ENCODE measurements at regions not wholly inside any gene's neighbourhood (a gene's known extent, or its start where the extent isn't known, plus 50 kb on each side); places are given as distances from the start of the nearest gene placed in this dataset.

DNA sequence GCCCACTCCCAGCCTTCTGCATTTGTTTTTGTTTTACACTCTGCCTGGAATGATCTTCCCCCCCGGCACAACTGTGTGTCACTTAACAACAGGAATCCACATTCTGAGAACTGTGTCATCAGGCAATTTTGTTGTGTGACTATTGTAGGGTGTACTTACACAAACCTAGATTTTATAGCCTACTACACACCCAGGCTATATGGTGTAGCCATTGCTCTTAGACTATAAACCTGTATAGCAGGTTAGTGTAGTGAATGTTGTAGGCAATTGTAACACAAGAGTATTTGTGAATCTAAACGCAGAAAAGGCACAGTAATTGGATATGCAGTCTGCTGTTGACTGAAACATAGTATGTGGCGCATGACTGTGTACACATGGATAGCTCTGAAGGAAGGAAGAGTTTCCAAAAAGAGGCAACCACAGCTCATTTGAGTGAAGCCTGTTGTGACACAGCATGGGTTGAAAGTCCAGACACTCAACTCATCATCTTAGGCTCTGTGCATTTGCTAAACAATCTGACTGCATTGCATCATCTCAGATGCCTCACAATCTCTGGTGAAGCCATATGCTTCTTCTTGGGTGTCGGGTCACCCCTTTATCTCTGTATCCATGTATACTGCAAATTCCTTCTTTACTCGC, 506.6 kb upstream of the SPHKAP start:
- no TSS peak for BruUV-seq (replicated peaks)
- Histone ChIP-seq H3K9me3 (ENCODE audit: control insufficient read depth, insufficient read depth, low read depth, low read length) (no peaks in the 10 kb centered on the region), H3K27ac (ENCODE audit: low read length) (no peak overlapping the region), H3K36me3 (ENCODE audit: control insufficient read depth, insufficient read depth, low read length) (no peaks in the 10 kb centered on the region), H3K4me1 (ENCODE audit: control insufficient read depth, insufficient read depth, low read length) (no peaks in the 10 kb centered on the region), H3K4me3 (ENCODE audit: low read depth in 2 of 2, low read length in 2 of 2) (no peak overlapping the region), H3K27me3 (ENCODE audit: control insufficient read depth, insufficient read depth, low read length) (no peaks in the 10 kb centered on the region)
- CTCF ChIA-PET = no interaction called here
- in situ Hi-C loops (cut with HindIII; ENCODE audit: low pct_unique_long_range_greater_than_20kb, low sequenced_read_pairs) (no loop called here), intact Hi-C loops (cut with micrococcal nuclease; ENCODE audit: unreplicated experiment) (no loop called here)
- TF ChIP-seq, protein P1, sequence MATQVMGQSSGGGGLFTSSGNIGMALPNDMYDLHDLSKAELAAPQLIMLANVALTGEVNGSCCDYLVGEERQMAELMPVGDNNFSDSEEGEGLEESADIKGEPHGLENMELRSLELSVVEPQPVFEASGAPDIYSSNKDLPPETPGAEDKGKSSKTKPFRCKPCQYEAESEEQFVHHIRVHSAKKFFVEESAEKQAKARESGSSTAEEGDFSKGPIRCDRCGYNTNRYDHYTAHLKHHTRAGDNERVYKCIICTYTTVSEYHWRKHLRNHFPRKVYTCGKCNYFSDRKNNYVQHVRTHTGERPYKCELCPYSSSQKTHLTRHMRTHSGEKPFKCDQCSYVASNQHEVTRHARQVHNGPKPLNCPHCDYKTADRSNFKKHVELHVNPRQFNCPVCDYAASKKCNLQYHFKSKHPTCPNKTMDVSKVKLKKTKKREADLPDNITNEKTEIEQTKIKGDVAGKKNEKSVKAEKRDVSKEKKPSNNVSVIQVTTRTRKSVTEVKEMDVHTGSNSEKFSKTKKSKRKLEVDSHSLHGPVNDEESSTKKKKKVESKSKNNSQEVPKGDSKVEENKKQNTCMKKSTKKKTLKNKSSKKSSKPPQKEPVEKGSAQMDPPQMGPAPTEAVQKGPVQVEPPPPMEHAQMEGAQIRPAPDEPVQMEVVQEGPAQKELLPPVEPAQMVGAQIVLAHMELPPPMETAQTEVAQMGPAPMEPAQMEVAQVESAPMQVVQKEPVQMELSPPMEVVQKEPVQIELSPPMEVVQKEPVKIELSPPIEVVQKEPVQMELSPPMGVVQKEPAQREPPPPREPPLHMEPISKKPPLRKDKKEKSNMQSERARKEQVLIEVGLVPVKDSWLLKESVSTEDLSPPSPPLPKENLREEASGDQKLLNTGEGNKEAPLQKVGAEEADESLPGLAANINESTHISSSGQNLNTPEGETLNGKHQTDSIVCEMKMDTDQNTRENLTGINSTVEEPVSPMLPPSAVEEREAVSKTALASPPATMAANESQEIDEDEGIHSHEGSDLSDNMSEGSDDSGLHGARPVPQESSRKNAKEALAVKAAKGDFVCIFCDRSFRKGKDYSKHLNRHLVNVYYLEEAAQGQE (IDR thresholded peaks at IDR 0.05; ENCODE audit: insufficient read depth in 1 of 2, low read depth in 2 of 2, low read length in 1 of 2) = no peak
- TF ChIP-seq CTCF (IDR thresholded peaks at IDR 0.05) = no peak
- TF ChIP-seq SIN3A (IDR thresholded peaks at IDR 0.05; ENCODE audit: borderline replicate concordance, insufficient read depth, low read depth, low read length) = no peak
- no peak for TF ChIP-seq POLR2AphosphoS5 (IDR thresholded peaks at IDR 0.05; ENCODE audit: low read depth, low read length)
- TF ChIP-seq TCF7L2 (IDR thresholded peaks at IDR 0.05; ENCODE audit: low read depth, low read length) = no peak
- DNase-seq (ENCODE audit: low read depth, low spot score) (no peak), ATAC-seq (no peak)
- POLR2A ChIA-PET = no interaction called here

DNA sequence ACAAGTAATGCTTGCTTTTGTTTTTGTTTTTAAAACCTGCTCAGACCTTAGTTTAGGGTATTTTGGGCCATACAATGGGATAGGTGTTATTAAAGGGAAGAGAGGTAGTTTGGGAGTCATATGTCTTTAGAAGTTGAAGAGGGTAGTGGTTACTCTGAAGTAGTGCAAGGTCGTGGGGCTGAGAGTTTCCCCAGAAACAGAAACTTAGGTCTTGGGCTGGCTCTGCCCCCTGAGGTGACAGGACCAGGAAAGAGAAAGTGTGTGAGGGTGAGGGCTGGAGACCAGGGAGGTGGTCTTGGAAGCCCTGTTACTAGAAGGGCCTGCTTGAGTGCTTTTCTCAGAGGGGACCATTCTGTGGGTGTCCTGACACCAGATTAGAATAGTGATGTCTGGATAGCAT, 500.5 kb upstream of the SPHKAP start:
- intact Hi-C loops (cut with micrococcal nuclease; ENCODE audit: unreplicated experiment) = no loop called here
- CTCF ChIA-PET = no interaction called here
- Histone ChIP-seq H3K36me3 (ENCODE audit: control insufficient read depth, insufficient read depth, low read length) (no peaks in the 10 kb centered on the region), H3K4me3 (ENCODE audit: low read depth in 2 of 2, low read length in 2 of 2) (no peak overlapping the region), H3K27ac (ENCODE audit: low read length) (no peak overlapping the region), H3K9me3 (ENCODE audit: control insufficient read depth, insufficient read depth, low read depth, low read length) (no peaks in the 10 kb centered on the region), H3K27me3 (ENCODE audit: control insufficient read depth, insufficient read depth, low read length) (no peaks in the 10 kb centered on the region), H3K4me1 (ENCODE audit: control insufficient read depth, insufficient read depth, low read length) (no peaks in the 10 kb centered on the region)
- in situ Hi-C loops (cut with HindIII; ENCODE audit: low pct_unique_long_range_greater_than_20kb, low sequenced_read_pairs) = no loop called here
- no TSS peak for BruUV-seq (replicated peaks)
- no peak for DNase-seq (ENCODE audit: low read depth, low spot score)
- POLR2A ChIA-PET = no interaction called here
- TF ChIP-seq, protein P1 (IDR thresholded peaks at IDR 0.05; ENCODE audit: insufficient read depth in 1 of 2, low read depth in 2 of 2, low read length in 1 of 2) = no peak
- TF ChIP-seq CTCF (IDR thresholded peaks at IDR 0.05) (no peak), POLR2AphosphoS5 (IDR thresholded peaks at IDR 0.05; ENCODE audit: low read depth, low read length) (no peak), SIN3A (IDR thresholded peaks at IDR 0.05; ENCODE audit: borderline replicate concordance, insufficient read depth, low read depth, low read length) (no peak), TCF7L2 (IDR thresholded peaks at IDR 0.05; ENCODE audit: low read depth, low read length) (no peak)
- no peak for ATAC-seq

Measured in Panc1 (cell line).